Fibroblast of the aortic adventitia (primary cell): ENCODE measurements at regions not wholly inside any gene's neighbourhood (a gene's known extent, or its start where the extent isn't known, plus 50 kb on each side); places are given as distances from the start of the nearest gene placed in this dataset.

Experiments
- DNase-seq: peaks from one replicate; pipeline ENCODE4 v3.0.0-alpha.2; 2010; ENCODE audit warnings: low read depth
- H3K4me3 ChIP-seq: 2 replicates; pipeline ENCODE4 v1.5.1; 2011; ENCODE audit warnings: low read depth, mild to moderate bottlenecking, control low read depth, low read length, moderate library complexity
- TF ChIP-seq, protein P1 (sequence below): IDR thresholded peaks from 2 replicates; pipeline ENCODE4 v1.5.1; 2011; ENCODE audit warnings: mild to moderate bottlenecking, low read length, control low read depth, inconsistent platforms; ENCODE audit not compliant: insufficient read depth

- no peak overlapping the region for H3K4me3 ChIP-seq
- TF ChIP-seq, protein P1, sequence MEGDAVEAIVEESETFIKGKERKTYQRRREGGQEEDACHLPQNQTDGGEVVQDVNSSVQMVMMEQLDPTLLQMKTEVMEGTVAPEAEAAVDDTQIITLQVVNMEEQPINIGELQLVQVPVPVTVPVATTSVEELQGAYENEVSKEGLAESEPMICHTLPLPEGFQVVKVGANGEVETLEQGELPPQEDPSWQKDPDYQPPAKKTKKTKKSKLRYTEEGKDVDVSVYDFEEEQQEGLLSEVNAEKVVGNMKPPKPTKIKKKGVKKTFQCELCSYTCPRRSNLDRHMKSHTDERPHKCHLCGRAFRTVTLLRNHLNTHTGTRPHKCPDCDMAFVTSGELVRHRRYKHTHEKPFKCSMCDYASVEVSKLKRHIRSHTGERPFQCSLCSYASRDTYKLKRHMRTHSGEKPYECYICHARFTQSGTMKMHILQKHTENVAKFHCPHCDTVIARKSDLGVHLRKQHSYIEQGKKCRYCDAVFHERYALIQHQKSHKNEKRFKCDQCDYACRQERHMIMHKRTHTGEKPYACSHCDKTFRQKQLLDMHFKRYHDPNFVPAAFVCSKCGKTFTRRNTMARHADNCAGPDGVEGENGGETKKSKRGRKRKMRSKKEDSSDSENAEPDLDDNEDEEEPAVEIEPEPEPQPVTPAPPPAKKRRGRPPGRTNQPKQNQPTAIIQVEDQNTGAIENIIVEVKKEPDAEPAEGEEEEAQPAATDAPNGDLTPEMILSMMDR = no peak
These were observed 55.0 kb upstream of the CTLA4 start for GRCh38 chr2:203812294-203813221.

DNA sequence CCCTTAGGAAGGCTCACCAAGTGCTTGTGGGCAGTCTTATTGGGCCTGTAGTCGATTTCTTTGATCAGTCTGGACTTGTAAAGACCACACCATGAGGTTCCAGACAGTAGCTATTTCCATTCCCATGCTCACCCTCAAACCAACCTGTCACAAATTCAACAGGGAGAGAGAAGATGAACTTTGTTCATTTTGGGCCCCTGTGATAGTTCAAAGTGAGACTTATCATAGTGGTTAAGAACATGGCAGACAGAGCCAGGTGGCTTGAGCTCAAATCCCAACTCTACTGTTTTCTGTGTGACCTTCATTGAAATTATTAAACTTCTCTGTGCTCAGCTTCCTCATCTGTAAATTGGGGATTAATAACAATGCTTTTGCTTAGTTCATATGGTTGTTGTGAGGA, 53.9 kb upstream of the CTLA4 start:
- TF ChIP-seq, protein P1 = no peak

More at GRCh38 chr2:203812294-203813221, 55.0 kb upstream of the CTLA4 start:
- DNase-seq = no peak

DNA sequence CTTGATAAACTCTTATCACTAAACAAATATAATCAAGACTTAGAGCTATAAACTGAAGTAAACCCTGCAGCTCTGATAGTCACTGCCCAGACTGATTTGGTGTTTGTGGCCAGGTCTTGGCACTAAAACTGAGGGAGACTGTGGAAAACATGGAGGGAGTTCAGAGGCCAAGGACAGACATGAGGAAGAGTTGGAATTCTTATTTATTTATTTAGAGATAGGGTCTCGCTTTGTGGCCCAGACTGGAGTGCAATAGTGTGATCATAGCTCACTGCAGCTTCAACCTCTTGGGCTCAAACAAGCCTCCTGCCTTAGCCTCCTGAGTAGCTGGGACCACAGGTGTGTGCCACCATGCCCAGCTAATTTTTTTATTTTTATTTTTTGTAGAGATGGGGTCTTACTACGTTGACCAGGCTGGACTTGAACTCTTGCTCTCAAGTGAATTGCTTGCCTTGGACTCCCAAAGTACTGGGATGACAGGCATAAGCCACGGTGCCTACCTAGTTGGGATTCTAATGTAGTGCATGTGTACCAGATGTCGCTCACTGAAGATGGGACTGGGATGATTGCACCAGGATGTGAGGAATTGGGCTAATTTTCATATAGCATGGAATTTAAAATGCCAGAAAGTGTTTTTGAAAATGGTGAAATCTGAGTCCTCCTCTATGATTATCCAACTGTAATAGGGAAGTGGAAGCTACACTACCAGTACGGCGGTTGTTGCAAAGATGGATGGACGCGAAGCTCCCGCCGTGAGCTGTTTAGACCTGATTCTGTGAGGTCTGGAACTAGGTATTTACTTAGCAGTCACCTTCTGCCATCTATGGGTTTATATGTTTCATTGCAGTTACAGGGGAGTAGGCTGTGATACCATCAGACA, 52.7 kb upstream of the CTLA4 start:
- TF ChIP-seq, protein P1 = peak; percentile 82
- DNase-seq = peak; percentile 89
- no peak overlapping the region for H3K4me3 ChIP-seq

More for the DNA sequence above, 53.9 kb upstream of the CTLA4 start:
- no peak overlapping the region for H3K4me3 ChIP-seq
- DNase-seq = no peak

DNA sequence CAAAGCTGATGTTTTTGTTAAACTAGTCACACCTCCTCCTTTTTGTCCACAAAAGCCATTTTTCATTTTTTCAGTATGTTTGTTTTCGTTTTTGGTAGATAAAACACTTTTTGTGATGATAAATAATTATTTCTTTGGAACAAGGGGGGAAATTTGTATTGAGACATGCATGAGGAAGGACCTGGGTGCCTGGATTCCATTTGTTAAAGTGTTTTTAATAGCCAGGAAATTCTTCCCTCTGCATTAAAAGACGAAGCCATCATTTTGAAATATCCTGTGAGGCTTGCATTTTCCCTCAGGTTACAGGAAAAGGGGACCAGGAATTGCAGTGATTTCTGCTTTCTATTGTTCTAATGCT, 52.1 kb upstream of the CTLA4 start:
- TF ChIP-seq, protein P1 = no peak
- H3K4me3 ChIP-seq = no peak overlapping the region
- DNase-seq = no peak

- no peak for DNase-seq
- TF ChIP-seq, protein P1 = no peak
- no peak overlapping the region for H3K4me3 ChIP-seq
These were observed 50.4 kb upstream of the CTLA4 start for GRCh38 chr2:203817147-203817546.
